HUES64 (cell line): ENCODE measurements at regions not wholly inside any gene's neighbourhood (a gene's known extent, or its start where the extent isn't known, plus 50 kb on each side); places are given as distances from the start of the nearest gene placed in this dataset.

Source experiments
- H3K27ac ChIP-seq: 2 replicates; pipeline ENCODE4 v1.7.0; 2013; ENCODE audit warnings: low read depth, low read length, inconsistent platforms
- H3K27me3 ChIP-seq: 2 replicates; pipeline ENCODE4 v1.6.1; 2013; ENCODE audit warnings: mild to moderate bottlenecking, low read length; ENCODE audit not compliant: insufficient read depth
- H3K36me3 ChIP-seq: 2 replicates; pipeline ENCODE4 v1.6.1; 2013; ENCODE audit warnings: mild to moderate bottlenecking, low read length; ENCODE audit not compliant: insufficient read depth
- H3K4me1 ChIP-seq: 2 replicates; pipeline ENCODE4 v1.6.1; 2013; ENCODE audit warnings: mild to moderate bottlenecking, low read length, moderate library complexity; ENCODE audit not compliant: insufficient read depth
- H3K4me3 ChIP-seq: 2 replicates; pipeline ENCODE4 v1.5.1; 2013; ENCODE audit warnings: mild to moderate bottlenecking, low read length, moderate library complexity
- H3K9ac ChIP-seq: 2 replicates; pipeline ENCODE4 v1.6.1; 2013; ENCODE audit warnings: mild to moderate bottlenecking, low read depth, low read length
- H3K9me3 ChIP-seq: 2 replicates; pipeline ENCODE4 v1.6.1; 2013; ENCODE audit warnings: low read depth, low read length; ENCODE audit not compliant: insufficient read depth
- WGBS: fragments of 150-250, 120-280 bp; methylation state at CpG from one replicate; pipeline ENCODE4 v1.1.7; 2013; ENCODE audit warnings: missing lambda C conversion rate; 5-methylcytosine and 5-hydroxymethylcytosine counted together

DNA sequence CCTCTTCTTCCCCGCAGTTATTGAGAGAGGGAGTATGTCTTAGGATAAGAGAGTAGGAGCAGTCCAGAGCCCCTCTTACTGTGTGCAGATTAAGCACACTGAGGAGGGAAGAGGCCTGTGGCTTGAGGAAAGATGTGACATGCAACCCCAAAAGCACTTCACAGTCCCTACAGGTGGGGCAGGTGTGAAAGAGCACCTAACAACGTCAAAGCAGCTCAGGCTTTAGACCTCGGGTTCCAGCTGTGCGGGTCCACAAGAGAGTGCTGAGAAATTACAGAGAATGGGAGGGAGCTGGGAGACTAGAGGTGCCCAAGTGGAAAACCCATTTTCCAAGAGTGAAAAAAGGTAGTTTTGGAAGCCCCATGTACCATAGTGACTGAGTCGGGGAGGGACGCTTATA, 127.6 kb downstream of the SLC25A47 start:
- H3K27me3 ChIP-seq: no peaks in the 10 kb centered on the region
- no peak overlapping the region for H3K9ac ChIP-seq
- peaks cover 31% of the 10 kb centered on the region for H3K4me1 ChIP-seq
- H3K4me3 ChIP-seq: no peak overlapping the region
- no peaks in the 10 kb centered on the region for H3K36me3 ChIP-seq
- no peak overlapping the region for H3K27ac ChIP-seq
- H3K9me3 ChIP-seq: no peaks in the 10 kb centered on the region
- 89% methylated on average over 6 of the region's 6 CpGs for WGBS

DNA sequence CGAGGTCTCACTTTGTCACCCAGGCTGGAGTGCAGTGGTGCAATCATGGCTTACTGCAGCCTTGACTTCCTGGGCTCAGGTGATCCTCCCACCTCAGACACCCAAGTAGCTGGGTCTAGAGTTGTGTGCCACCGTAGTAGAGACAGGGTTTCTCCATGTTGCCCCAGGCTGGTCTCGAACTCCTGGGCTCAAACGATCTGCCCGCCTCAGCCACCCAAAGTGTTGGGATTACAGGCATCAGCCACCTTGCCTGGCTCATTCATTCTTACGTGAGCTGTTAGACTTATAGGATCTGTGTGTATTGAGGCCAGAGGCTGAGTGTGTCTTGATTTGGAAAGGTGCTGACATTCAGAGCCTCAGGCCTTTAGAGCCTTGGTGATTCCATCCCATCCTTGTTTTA, 128.1 kb downstream of the SLC25A47 start:
- WGBS: 90% methylated on average over 6 of the region's 6 CpGs
- Histone ChIP-seq H3K36me3 (no peaks in the 10 kb centered on the region), H3K27ac (no peak overlapping the region), H3K27me3 (no peaks in the 10 kb centered on the region), H3K4me1 (peaks cover 31% of the 10 kb centered on the region), H3K4me3 (no peak overlapping the region), H3K9ac (no peak overlapping the region), H3K9me3 (no peaks in the 10 kb centered on the region)

DNA sequence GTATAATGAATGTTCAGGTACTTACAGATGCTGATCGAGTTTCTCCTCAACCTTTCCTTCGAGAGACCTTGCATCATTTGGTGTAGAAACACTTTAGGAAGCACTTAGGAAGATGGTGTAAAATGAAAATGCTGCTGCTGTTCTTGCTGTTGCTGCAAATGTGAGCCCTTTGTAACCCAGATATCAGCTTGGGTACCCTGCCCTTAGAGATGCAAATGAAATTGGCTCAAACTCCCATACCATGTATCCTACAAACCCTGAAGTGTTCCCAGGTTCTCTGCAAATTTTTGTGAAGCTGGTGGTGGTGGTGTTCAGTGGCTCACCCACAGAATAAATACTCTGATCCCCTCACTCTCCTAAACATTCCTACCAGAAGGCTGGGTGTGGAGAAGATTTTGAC, 130.8 kb downstream of the SLC25A47 start:
- H3K27ac ChIP-seq: no peak overlapping the region
- H3K9me3 ChIP-seq: no peaks in the 10 kb centered on the region
- 61% methylated on average over 2 of the region's 2 CpGs for WGBS
- no peak overlapping the region for H3K4me3 ChIP-seq
- H3K36me3 ChIP-seq: no peaks in the 10 kb centered on the region
- peaks cover 24% of the 10 kb centered on the region for H3K4me1 ChIP-seq
- no peaks in the 10 kb centered on the region for H3K27me3 ChIP-seq
- no peak overlapping the region for H3K9ac ChIP-seq

DNA sequence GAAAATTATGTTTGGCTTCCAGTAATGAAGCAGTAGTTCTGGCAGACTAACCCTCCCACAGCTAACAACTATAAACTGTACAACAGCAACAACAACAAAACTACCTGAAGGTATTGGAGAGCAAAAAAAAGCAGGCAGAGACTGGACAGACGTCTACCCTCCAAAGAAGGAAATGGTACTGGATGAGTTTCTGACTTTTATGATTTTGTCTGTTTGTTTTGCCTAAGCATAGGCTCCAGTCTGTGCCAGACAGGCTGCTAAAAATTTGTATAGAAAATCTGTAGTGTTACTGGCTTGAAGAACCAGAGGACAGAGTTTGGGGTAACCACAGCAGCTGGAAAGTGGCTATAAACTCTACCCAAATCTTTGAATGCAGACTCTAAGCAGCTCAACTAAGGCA, 131.3 kb downstream of the SLC25A47 start:
- WGBS: 84% methylated on average over 1 of the region's 1 CpG
- H3K4me1 ChIP-seq: peaks cover 24% of the 10 kb centered on the region
- no peaks in the 10 kb centered on the region for H3K36me3 ChIP-seq
- no peaks in the 10 kb centered on the region for H3K9me3 ChIP-seq
- H3K27ac ChIP-seq: no peak overlapping the region
- no peaks in the 10 kb centered on the region for H3K27me3 ChIP-seq
- no peak overlapping the region for H3K9ac ChIP-seq
- H3K4me3 ChIP-seq: no peak overlapping the region

DNA sequence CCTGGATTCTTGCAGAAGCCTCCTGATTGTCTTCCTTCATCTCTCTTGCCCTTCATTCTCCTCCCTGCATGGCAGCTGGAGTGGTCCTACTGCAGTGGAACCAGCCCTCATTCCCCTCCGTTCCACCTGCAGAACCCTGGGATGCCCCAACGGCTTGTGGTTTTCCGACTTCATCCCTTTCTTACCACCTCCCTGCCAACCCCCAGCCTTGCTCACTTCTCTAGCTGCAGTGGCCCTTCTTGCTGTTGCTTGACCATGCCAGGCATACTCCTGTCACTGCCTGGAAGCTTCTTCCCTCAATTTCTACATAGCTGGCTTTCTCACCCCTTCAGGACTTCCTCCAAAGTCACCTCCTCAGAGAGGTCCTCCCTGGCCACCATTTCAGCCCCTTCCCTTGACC, 123.3 kb downstream of the BEGAIN start:
- no peak overlapping the region for H3K27ac ChIP-seq
- 84% methylated on average over 3 of the region's 3 CpGs for WGBS
- no peak overlapping the region for H3K4me3 ChIP-seq

DNA sequence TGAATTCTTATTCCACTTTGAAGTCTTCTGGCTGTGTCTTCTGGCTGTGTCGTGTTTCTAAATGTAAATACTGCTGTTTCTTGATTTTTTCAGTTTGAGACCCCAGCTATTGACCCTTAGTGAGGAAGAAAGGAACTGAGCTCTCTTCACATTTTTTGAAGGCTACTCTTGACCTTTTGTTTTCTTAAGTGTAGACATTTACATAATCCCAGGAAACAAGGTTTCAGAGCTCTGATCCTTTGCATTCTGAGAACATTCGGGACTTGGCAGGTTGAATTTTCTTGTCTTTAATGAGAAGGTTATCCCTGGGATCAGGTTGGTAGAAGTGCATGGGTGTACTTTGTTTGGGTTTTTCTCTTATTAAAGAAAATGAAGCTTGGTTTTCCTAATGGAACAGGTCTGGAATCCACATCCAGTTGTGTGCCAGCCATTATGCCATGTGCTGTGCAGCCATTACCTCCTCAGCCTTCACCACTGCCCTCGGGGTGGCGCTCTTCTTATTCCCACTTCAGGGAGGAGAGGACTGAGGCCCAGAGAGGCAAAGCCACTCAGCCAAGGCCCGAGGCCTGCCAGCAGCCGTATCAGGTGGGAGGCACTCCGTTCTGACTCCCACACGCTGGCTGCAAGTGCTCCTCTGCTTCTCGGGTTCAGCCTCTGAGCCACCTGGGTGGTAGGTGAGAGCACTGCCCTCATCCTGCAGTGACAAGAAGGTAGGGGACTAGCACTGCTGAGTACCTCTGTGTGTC, 120.9 kb downstream of the BEGAIN start:
- Histone ChIP-seq H3K4me3 (no peak overlapping the region), H3K9me3 (no peaks in the 10 kb centered on the region), H3K4me1 (peaks cover 17% of the 10 kb centered on the region), H3K9ac (0 out of 2 replicates have a peak overlapping the region, but pooled peaks have one; percentile 1), H3K27me3 (0 out of 2 replicates have a peak, but pooled peaks cover 2% of the 10 kb centered on the region), H3K36me3 (no peaks in the 10 kb centered on the region), H3K27ac (no peak overlapping the region)
- WGBS: 33% methylated on average over 9 of the region's 9 CpGs

More for the DNA sequence above, 123.3 kb downstream of the BEGAIN start:
- H3K9me3 ChIP-seq: no peaks in the 10 kb centered on the region
- H3K36me3 ChIP-seq: no peaks in the 10 kb centered on the region
- peaks cover 17% of the 10 kb centered on the region for H3K4me1 ChIP-seq
- H3K9ac ChIP-seq: no peak overlapping the region
- 0 out of 2 replicates have a peak, but pooled peaks cover 2% of the 10 kb centered on the region for H3K27me3 ChIP-seq

DNA sequence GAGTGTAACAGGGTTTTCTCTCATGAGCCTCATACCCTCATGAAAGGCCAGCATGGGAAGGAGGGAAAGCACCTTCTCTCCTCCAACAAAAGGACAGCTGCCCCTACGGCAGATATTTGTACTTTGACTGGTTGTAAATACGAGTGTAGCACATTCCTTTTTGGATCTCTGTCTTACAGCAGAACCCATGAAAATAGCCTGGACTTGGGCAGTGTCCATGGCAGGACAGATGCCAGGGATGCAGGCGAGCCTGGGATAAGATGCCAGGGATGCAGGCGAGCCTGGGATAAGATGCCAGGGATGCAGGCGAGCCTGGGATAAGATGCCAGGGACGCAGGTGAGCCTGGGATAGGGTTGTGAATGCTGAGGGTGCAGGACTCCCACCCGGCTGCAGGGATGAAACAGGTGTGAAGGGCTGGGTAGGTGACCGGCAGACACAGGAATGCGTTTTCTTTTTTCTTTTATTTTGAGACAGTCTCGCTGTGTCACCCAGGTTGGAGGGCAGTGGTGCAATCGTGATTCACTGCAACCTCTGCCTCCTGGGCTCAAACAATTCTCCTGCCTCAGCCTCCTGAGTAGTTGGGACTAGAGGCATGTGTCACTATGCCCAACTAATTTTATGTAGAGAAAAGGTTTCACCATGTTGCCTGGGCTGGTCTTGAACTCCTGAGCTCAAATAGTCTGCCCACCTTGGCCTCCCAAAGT, 120.0 kb downstream of the BEGAIN start:
- WGBS: 89% methylated on average over 11 of the region's 11 CpGs
- Histone ChIP-seq H3K36me3 (no peaks in the 10 kb centered on the region), H3K27ac (no peak overlapping the region), H3K27me3 (0 out of 2 replicates have a peak, but pooled peaks cover 2% of the 10 kb centered on the region), H3K4me1 (peaks cover 17% of the 10 kb centered on the region), H3K9ac (no peak overlapping the region), H3K4me3 (no peak overlapping the region), H3K9me3 (no peaks in the 10 kb centered on the region)

DNA sequence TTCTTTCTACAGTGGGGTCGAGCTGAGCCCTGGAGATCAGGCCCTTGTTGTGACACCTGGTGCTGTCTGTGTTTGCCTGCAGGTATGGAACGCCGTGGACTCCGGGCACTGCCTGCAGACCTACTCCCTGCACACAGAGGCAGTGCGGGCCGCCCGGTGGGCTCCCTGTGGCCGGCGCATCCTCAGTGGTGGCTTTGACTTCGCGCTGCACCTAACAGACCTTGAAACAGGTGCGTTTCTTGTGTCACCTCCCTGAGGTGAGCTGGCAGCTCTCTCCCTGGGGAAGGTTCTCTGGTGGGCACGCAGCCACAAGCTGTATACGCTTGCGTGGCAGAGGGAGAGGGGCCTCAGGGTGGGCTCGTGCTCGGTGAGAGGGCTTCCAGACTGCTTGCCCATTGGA, 119.3 kb downstream of the BEGAIN start:
- no peaks in the 10 kb centered on the region for H3K9me3 ChIP-seq
- no peak overlapping the region for H3K9ac ChIP-seq
- 90% methylated on average over 17 of the region's 17 CpGs for WGBS
- H3K36me3 ChIP-seq: no peaks in the 10 kb centered on the region
- no peak overlapping the region for H3K27ac ChIP-seq
- 0 out of 2 replicates have a peak, but pooled peaks cover 2% of the 10 kb centered on the region for H3K27me3 ChIP-seq
- H3K4me1 ChIP-seq: peaks cover 17% of the 10 kb centered on the region
- no peak overlapping the region for H3K4me3 ChIP-seq

DNA sequence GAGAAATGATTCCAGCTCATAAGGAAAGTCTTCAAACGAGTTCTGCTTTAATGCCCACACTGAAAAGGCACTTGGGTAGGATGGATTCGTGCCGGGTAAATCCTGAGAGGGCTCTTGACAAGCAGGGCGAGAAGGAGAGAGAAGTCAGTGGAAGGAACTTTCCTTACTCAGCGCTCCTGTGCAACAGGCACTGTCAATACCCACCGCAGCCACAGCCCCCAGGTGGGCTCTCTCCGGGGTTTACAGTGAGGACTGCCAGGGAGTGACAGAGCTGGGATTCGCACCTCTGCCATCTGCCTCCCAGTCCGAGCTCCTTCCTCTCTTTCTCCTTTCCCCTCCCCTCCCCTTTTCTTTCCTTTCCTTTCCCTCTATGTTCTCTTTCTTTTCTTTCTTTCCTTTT, 118.7 kb downstream of the BEGAIN start:
- WGBS: 79% methylated on average over 9 of the region's 9 CpGs
- Histone ChIP-seq H3K4me3 (no peak overlapping the region), H3K36me3 (no peaks in the 10 kb centered on the region), H3K27me3 (0 out of 2 replicates have a peak, but pooled peaks cover 2% of the 10 kb centered on the region), H3K4me1 (peaks cover 17% of the 10 kb centered on the region), H3K27ac (no peak overlapping the region), H3K9me3 (no peaks in the 10 kb centered on the region), H3K9ac (no peak overlapping the region)

DNA sequence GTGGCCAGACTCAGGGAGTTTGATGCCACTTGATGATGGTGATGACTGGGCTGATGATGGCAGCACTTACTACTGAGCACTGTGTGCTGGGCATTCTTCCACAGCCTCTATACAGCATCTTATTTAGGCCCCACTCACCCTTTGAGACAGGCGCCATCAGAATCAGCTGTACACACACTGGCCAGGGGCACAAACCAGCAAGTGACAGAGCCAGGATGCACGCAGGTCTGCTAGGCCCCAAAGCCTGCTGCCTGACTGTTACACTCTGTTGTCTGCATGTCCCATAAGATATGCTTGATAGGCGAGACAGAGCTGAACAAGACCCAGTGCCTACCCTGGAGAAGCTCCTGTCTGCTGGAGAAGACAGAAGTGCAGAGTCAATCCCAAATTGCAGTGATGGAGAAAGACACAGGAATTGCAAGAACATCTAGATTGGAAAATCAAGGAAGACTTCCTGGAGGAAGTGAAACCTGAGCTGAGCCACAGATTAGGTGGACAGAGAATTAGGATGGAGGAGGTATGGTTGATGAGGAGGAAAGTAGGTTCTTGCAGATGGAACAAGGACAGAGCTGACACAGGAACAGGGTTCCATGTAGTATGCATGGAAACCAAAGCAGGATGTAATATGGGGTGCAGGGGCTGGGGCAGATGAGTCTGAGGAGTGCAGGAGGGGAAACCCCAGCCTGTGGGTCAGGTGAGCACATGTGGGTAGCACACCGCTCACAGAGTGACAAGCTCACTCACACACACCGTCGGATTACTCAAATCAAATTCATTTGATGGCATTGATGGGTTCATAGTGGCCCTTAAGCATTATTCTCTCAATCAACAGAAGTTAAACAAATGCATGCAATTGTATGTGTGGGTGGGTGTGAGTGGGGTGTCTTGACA, 117.3 kb downstream of the BEGAIN start:
- peaks cover 17% of the 10 kb centered on the region for H3K4me1 ChIP-seq
- no peak overlapping the region for H3K27ac ChIP-seq
- H3K4me3 ChIP-seq: no peak overlapping the region
- no peak overlapping the region for H3K9ac ChIP-seq
- H3K36me3 ChIP-seq: no peaks in the 10 kb centered on the region
- 96% methylated on average over 6 of the region's 6 CpGs for WGBS
- H3K9me3 ChIP-seq: no peaks in the 10 kb centered on the region
- H3K27me3 ChIP-seq: 0 out of 2 replicates have a peak, but pooled peaks cover under 1% of the 10 kb centered on the region

DNA sequence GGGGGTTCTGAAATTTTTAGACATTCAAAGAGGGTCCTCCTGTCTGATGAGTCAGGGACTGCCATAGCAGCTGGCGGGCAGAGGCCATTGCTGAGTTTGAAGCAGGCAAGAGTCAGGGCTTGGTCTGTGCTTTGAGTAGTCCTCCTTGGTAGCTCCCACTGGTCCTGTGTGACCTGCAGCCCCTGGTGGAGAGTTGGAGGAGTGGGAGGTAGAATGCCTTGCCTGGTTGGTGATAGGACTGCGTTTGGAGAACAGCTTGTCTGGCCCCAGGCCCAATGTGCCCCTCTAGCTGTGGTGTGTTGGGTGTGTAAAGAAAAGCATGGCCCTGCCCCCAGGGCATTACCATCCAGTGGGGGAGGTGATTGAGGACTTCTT, 116.7 kb downstream of the BEGAIN start:
- Histone ChIP-seq H3K27me3 (no peaks in the 10 kb centered on the region), H3K36me3 (no peaks in the 10 kb centered on the region), H3K4me3 (no peak overlapping the region), H3K9me3 (no peaks in the 10 kb centered on the region), H3K4me1 (peaks cover 14% of the 10 kb centered on the region), H3K27ac (no peak overlapping the region), H3K9ac (no peak overlapping the region)
- WGBS: 91% methylated on average over 2 of the region's 2 CpGs
